Motor neuron (in vitro differentiated cells): ENCODE measurements at regions not wholly inside any gene's neighbourhood (a gene's known extent, or its start where the extent isn't known, plus 50 kb on each side); places are given as distances from the start of the nearest gene placed in this dataset.
A peak's percentile ranks its signal among the peaks of the same experiment; 100 is the strongest.

Experiments
- ATAC-seq, 8 experiments: fragments of 200-7000 bp; cut with Tn5 transposase; replicated peaks in 6 of 8; 2 replicates each; pipeline ENCODE4 v1.8.0; 2021; ENCODE audit warnings: mild to moderate bottlenecking in 8 of 8, moderate library complexity in 8 of 8
- H3K27ac ChIP-seq, 2 donors: fragments of 250-450 bp; sonication (Bioruptor Pico); 2 replicates each; pipeline ENCODE4 v1.9.0; 2021; ENCODE audit warnings: antibody characterized with exemption in 2 of 2, mild to moderate bottlenecking in 2 of 2, moderate library complexity in 1 of 2
- H3K4me1 ChIP-seq, 2 donors: fragments of 250-450 bp; sonication (Bioruptor Pico); replicated peaks in 1 of 2; 2 replicates each; pipeline ENCODE4 v1.6.1; 2021; ENCODE audit warnings: antibody characterized with exemption in 2 of 2, mild to moderate bottlenecking in 2 of 2, moderate library complexity in 1 of 2
- H3K4me3 ChIP-seq, 5 donors: fragments of 250-450 bp; sonication (Bioruptor Pico); 2 replicates each; pipeline ENCODE4 v1.9.0; 2021; ENCODE audit warnings: antibody characterized with exemption in 5 of 5, mild to moderate bottlenecking in 5 of 5, moderate library complexity in 4 of 5
- WGBS, 10 experiments: fragments of 450-650 bp; shearing (Covaris generic); methylation state at CpG; one replicate each; pipeline ENCODE4 v1.0.0; 2022; 5-methylcytosine and 5-hydroxymethylcytosine counted together
- in situ Hi-C, 9 experiments: fragments of 400-800 bp; cut with MboI; loops; one replicate each; pipeline ENCODE4 v1.15.0; 2021; ENCODE audit warnings: low sequenced_read_pairs in 9 of 9, low pct_unique_long_range_greater_than_20kb in 2 of 9; ENCODE audit not compliant: unreplicated experiment in 9 of 9

DNA sequence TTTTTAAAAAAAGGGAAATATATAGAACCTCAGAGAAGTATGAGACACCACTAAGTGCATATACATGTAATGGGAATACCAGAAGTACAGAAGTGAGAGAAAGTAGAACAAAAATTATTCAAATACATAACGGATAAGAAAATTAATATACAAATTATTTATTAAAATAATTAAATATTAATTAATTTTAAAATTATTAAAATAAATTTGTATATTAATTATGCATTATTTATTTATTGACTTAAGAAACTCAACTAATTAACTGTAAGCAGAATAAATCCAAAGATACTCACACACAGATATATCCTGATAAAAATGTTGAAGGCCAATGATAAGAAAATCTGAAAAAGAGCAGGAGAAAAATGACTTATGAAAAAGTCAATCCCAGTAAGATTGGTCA is 1333.5 kb upstream of the CELF2 start:
- Histone ChIP-seq H3K4me1 (no peaks in the 10 kb centered on the region), H3K4me3 (no peak overlapping the region), H3K27ac (no peak overlapping the region)
- ATAC-seq = no peak
- 0 to 100% (median 62%) methylated on average over 1 of the region's 1 CpG; no CpG with 5 or more reads in 1 of the 10 experiments for WGBS, 10 experiments
- in situ Hi-C loops = no loop called here

DNA sequence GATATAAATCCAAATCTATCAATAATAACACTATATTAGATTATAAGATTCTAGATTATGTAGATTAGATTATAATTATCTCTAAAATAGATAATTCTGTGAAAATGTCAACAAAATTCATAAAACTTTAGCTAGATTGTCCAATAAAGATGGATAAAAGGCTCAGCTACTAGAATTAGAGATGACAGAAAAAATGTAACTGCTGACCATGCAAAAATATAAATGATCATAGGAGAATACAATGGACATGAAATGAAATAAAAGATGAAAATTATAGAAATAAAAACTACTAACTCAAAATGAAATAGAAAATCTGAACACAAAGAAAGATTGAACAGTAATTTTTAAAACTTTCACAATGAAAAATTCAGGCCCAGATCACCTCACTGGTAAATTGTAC is 1332.1 kb upstream of the CELF2 start:
- Histone ChIP-seq H3K27ac (no peak overlapping the region), H3K4me3 (no peak overlapping the region), H3K4me1 (no peaks in the 10 kb centered on the region)
- in situ Hi-C loops = no loop called here
- no peak for ATAC-seq

DNA sequence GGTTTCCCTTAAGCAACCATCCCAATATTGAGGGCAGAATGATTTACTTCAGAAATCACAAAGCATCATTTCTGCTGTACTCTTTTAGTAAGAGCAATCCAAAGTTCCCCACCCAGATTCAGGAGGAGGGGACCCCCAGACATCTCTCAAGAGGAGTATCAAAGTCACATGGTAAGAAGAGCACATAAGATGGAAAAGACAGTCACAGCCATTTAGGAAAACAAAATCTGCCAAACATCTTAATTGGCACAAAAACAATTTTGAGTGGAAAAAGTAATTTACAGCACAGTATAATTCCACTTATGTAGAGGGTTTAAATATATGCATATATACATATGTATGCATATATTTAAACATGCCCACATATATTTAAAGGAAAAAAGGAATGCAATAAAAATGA is 1329.0 kb upstream of the CELF2 start:
- Histone ChIP-seq H3K4me3 (no peak overlapping the region), H3K4me1 (no peaks in the 10 kb centered on the region), H3K27ac (no peak overlapping the region)
- peak in 1 of 8 experiments; percentile 34 for ATAC-seq
- in situ Hi-C loops = no loop called here

DNA sequence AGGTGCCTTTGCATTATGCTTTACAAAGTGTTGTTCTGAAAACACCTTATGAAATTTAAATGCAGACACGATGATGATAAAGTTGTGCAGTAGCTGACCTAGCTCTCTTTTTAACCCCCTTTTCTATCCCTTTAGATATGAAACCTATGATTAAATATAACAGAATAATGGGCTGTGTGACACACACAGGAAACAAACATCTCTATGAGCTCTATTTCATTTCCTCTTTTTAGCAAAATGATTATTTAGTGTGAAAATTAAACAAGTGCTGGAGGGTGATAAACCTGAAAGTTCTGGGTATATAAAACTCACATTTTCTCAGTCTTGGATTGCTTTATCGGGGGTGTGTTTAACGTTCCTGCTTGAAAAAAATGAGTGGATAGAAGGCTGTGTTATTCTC is 1310.5 kb upstream of the CELF2 start:
- no peak for ATAC-seq
- in situ Hi-C loops = no loop called here
- no peak overlapping the region for H3K4me3 ChIP-seq
- WGBS, 10 experiments = 18 to 100% (median 87%) methylated on average over 1 to 3 of the region's 3 CpGs; no CpG with 5 or more reads in 2 of the 10 experiments
- H3K4me1 ChIP-seq = no peaks in the 10 kb centered on the region
- no peak overlapping the region for H3K27ac ChIP-seq

DNA sequence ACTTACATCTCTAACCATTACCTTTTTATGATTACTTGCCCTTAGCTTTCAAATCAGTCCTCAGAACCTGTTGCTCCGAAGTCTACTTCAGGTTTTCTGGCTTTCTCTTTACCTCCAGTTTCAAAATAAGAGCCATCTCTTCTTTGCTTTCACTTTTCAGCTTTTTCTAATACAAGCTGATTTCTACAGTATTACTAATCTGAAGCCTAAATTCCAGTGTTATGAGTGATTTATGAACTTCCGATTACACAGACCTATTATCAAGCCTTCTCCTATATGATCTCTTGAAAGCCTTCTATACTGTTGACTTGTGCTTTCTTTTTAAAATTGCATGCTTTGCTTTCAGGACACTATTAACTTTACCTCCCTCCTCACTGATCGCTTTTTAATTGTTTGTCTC is 1307.8 kb upstream of the CELF2 start:
- Histone ChIP-seq H3K4me3 (no peak overlapping the region), H3K27ac (no peak overlapping the region), H3K4me1 (no peaks in the 10 kb centered on the region)
- no peak for ATAC-seq
- WGBS, 10 experiments = 0 to 92% (median 67%) methylated on average over 2 to 3 of the region's 3 CpGs
- in situ Hi-C loops = no loop called here

GRCh38 chr10:9712393-9712792 is 1305.3 kb upstream of the CELF2 start:
- no peak overlapping the region for H3K27ac ChIP-seq
- no peak overlapping the region for H3K4me3 ChIP-seq
- ATAC-seq = no peak
- in situ Hi-C loops = no loop called here
- no peaks in the 10 kb centered on the region for H3K4me1 ChIP-seq

DNA sequence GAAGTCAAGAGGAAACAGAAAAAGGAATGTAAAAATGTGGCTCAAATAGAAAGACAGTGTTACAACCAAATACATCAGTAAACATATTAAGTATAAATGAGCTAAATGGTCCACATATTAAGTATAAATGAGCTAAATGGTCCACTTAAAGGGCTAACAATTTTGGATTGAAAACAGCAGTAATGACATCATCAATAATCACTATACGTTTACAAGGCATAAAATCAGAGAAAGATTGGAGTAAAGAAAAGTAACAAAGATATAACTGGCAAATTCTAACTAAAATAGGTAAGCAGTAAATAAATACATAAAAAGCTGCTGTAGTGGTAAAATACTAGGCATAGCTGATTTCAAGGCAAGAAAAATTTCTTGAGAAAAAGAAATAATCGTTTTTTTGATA is 1298.4 kb upstream of the CELF2 start:
- Histone ChIP-seq H3K4me1 (no peaks in the 10 kb centered on the region), H3K4me3 (no peak overlapping the region), H3K27ac (no peak overlapping the region)
- no peak for ATAC-seq
- in situ Hi-C loops = no loop called here
- WGBS, 10 experiments = 14 to 88% (median 74%) methylated on average over 1 to 2 of the region's 2 CpGs

DNA sequence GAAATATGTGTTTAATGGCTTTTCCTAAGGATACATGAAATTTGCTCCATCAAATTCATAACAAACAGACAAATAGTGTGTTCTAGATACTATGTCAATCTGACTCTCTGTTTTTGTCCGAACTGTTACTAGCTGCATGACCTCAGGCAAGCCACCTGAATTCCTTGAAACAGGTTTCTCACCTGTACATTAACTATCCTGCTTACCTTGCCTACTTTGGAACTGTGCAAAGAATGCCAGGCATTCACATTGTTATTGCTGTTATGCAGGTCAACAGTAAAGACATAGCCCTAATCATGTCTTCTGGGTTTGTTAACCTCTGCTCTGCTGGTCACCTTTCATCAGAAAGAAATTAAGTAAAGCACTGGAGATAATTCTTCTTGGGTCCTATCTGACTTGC is 1283.9 kb upstream of the CELF2 start:
- ATAC-seq = no peak
- WGBS, 10 experiments = 17 to 89% (median 87%) methylated on average over 1 of the region's 1 CpG; no CpG with 5 or more reads in 4 of the 10 experiments
- H3K27ac ChIP-seq = no peak overlapping the region
- no peak overlapping the region for H3K4me3 ChIP-seq
- in situ Hi-C loops = no loop called here
- no peaks in the 10 kb centered on the region for H3K4me1 ChIP-seq

DNA sequence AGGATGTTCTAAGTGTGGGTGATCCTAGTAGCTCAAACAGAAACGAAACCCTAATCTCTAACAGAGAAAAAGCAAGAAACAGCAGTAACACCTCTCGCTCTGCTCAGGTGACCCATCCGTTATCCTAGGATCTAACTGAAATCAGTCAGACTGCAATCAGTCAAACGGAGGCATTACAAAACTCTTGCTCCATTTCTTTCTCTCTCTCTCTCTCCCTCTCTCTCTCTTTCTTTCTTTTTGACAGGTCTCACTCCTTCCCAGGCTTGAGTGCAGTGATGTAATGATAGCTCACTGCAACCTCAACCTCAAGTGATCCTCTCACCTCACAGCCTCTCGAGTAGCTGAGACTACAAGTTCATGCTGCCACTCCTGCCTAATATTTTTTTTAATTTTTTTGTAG is 1283.5 kb upstream of the CELF2 start:
- in situ Hi-C loops = no loop called here

GRCh38 chr10:9735731-9736130 is 1281.9 kb upstream of the CELF2 start:
- no peak for ATAC-seq
- 17 to 100% (median 93%) methylated on average over 1 to 2 of the region's 2 CpGs for WGBS, 10 experiments
- no peak overlapping the region for H3K4me3 ChIP-seq
- H3K27ac ChIP-seq = no peak overlapping the region
- no peaks in the 10 kb centered on the region for H3K4me1 ChIP-seq
- in situ Hi-C loops = no loop called here

More for the DNA sequence above, 1283.5 kb upstream of the CELF2 start:
- Histone ChIP-seq H3K4me1 (no peaks in the 10 kb centered on the region), H3K4me3 (no peak overlapping the region), H3K27ac (no peak overlapping the region)
- ATAC-seq = no peak
- WGBS, 10 experiments = 3 to 100% (median 78%) methylated on average over 1 to 5 of the region's 5 CpGs; no CpG with 5 or more reads in 1 of the 10 experiments

DNA sequence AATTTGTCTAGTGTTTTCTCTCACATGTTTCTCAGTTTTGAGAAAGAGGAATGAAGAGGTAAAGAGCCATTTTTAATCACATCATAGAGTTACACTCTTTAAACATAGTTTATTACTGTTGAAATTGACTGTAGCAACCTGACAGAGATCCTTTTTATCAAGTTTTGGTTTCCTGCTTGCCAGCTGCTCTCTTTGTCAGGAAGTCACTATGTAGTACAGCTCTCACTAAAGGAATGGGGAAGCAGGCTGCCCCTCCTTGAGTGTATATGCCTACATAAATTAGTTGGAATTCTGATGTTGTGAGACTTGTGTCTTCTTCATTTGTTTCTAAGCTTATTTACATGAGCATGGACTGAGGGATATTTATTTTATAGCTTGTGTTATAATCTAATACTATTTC is 1274.0 kb upstream of the CELF2 start:
- Histone ChIP-seq H3K4me3 (no peak overlapping the region), H3K27ac (no peak overlapping the region), H3K4me1 (no peaks in the 10 kb centered on the region)
- in situ Hi-C loops = no loop called here
- ATAC-seq = peak in 1 of 8 experiments; percentile 52

DNA sequence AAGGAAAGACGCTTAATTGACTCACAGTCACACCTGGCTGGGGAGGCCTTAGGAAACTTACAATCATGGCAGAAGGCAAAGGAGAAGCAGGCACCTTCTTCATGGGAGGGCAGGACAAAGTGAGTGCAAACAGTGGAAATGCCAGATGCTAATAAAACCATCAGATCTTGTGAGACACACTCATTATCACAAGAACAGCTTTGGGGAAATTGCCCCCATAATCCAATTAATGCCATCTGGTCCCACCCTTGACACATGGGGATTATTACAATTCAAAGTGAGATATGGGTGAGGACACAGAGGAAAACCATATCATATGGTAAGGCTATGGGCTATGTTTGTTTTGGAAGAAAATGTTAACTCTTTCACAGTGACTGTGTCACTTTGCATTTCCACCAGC is 1272.5 kb upstream of the CELF2 start:
- no peaks in the 10 kb centered on the region for H3K4me1 ChIP-seq
- no peak overlapping the region for H3K4me3 ChIP-seq
- in situ Hi-C loops = no loop called here
- ATAC-seq = peak in 1 of 8 experiments; percentile 42
- no peak overlapping the region for H3K27ac ChIP-seq
- 0 to 100% (median 73%) methylated on average over 1 of the region's 1 CpG; no CpG with 5 or more reads in 3 of the 10 experiments for WGBS, 10 experiments

- ATAC-seq = no peak
- no peaks in the 10 kb centered on the region for H3K4me1 ChIP-seq
- H3K27ac ChIP-seq = no peak overlapping the region
- WGBS, 10 experiments = 40 to 100% (median 81%) methylated on average over 1 to 6 of the region's 6 CpGs
- in situ Hi-C loops = no loop called here
- no peak overlapping the region for H3K4me3 ChIP-seq
Observed at GRCh38 chr10:9757176-9757575, 1260.5 kb upstream of the CELF2 start.

GRCh38 chr10:9759596-9759995 is 1258.1 kb upstream of the CELF2 start:
- ATAC-seq = no peak
- 62 to 89% (median 80%) methylated on average over 1 to 3 of the region's 3 CpGs; no CpG with 5 or more reads in 5 of the 10 experiments for WGBS, 10 experiments
- in situ Hi-C loops = no loop called here
- H3K27ac ChIP-seq = no peak overlapping the region
- H3K4me3 ChIP-seq = no peak overlapping the region
- no peaks in the 10 kb centered on the region for H3K4me1 ChIP-seq
